ENCODE measurements at regions not wholly inside any gene's neighbourhood (a gene's known extent, or its start where the extent isn't known, plus 50 kb on each side); places are given as distances from the start of the nearest gene placed in this dataset.

DNA sequence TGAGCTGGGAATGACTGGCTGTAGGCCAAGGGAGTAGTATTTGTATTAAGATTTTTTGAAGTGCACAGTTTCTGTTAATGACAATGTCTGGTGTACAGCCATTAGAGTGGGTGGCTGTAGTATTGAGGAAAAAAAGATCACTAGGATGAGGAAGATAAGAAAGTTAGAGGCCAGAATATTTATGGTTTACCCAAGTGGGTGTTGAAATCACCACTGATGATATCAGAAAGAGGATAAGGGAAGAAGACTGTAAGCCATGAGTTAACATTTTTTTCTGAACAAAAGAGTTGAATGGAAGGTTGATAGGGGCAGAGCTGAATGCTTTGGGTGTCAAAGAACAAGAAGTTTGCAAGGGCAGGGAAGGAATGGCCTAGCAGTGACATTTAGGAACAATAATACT, 104.7 kb downstream of the PRDM13 start:
- no peak for TF ChIP-seq EZH2phosphoT487 (conservative IDR thresholded peaks at IDR 0.05; ENCODE audit: low read length)
- TF ChIP-seq, protein P1, sequence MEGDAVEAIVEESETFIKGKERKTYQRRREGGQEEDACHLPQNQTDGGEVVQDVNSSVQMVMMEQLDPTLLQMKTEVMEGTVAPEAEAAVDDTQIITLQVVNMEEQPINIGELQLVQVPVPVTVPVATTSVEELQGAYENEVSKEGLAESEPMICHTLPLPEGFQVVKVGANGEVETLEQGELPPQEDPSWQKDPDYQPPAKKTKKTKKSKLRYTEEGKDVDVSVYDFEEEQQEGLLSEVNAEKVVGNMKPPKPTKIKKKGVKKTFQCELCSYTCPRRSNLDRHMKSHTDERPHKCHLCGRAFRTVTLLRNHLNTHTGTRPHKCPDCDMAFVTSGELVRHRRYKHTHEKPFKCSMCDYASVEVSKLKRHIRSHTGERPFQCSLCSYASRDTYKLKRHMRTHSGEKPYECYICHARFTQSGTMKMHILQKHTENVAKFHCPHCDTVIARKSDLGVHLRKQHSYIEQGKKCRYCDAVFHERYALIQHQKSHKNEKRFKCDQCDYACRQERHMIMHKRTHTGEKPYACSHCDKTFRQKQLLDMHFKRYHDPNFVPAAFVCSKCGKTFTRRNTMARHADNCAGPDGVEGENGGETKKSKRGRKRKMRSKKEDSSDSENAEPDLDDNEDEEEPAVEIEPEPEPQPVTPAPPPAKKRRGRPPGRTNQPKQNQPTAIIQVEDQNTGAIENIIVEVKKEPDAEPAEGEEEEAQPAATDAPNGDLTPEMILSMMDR (IDR thresholded peaks at IDR 0.05; ENCODE audit: insufficient read depth, low read length, poor library complexity, severe bottlenecking), result no peak

All from SU-DHL-6 (cell line).